Panc1 (cell line): ENCODE measurements at regions not wholly inside any gene's neighbourhood (a gene's known extent, or its start where the extent isn't known, plus 50 kb on each side); places are given as distances from the start of the nearest gene placed in this dataset.

Experiments used
- ATAC-seq: fragments of 200-7000 bp; cut with Tn5 transposase; 2 replicates; pipeline ENCODE4 v1.9.1; 2020; ENCODE audit warnings: mild to moderate bottlenecking, moderate library complexity
- BruUV-seq: library from RNA; stranded (reverse); fragments of 400-500 nt; replicated peaks from 2 replicates; lab custom pipeline; 2021; lab: Mats Ljungman, UMichigan
- CTCF ChIA-PET: fragments of 300-600 bp; sonication (Branson Sonifier 250); formaldehyde crosslinking; loops from one replicate; lab custom pipeline; 2022; ENCODE audit warnings: antibody characterized with exemption; lab: Charles Lee
- POLR2A ChIA-PET: fragments of 300-600 bp; sonication (Branson Sonifier 250); formaldehyde crosslinking; loops from one replicate; lab custom pipeline; 2022; ENCODE audit warnings: antibody characterized with exemption; lab: Charles Lee
- DNase-seq: peaks from one replicate; pipeline ENCODE4 v3.0.0-alpha.2; 2010; ENCODE audit warnings: low read depth, low spot score
- H3K27ac ChIP-seq: 2 replicates; pipeline ENCODE4 v1.5.1; 2011; ENCODE audit warnings: mild to moderate bottlenecking, low read length, inconsistent platforms
- H3K27me3 ChIP-seq: fragments of 200-500 bp; sonication (Bioruptor generic); 2 replicates; pipeline ENCODE4 v1.6.0; 2014; ENCODE audit warnings: low read length, inconsistent platforms; ENCODE audit not compliant: control insufficient read depth, insufficient read depth
- H3K36me3 ChIP-seq: fragments of 200-500 bp; sonication (Bioruptor generic); 2 replicates; pipeline ENCODE4 v1.5.1; 2014; ENCODE audit warnings: inconsistent platforms, mild to moderate bottlenecking, low read length, moderate library complexity; ENCODE audit not compliant: control insufficient read depth, insufficient read depth
- H3K4me1 ChIP-seq: 2 replicates; pipeline ENCODE4 v1.5.1; 2011; ENCODE audit warnings: inconsistent platforms, mild to moderate bottlenecking, low read length, moderate library complexity; ENCODE audit not compliant: control insufficient read depth, insufficient read depth
- H3K4me3 ChIP-seq, 2 experiments: 2 replicates each; pipeline ENCODE4 v1.5.1; 2011 to 2012; ENCODE audit warnings: low read depth in 2 of 2, low read length in 2 of 2, mild to moderate bottlenecking in 2 of 2, inconsistent platforms in 1 of 2, moderate library complexity in 1 of 2
- H3K9me3 ChIP-seq: fragments of 200-500 bp; sonication (Bioruptor generic); 2 replicates; pipeline ENCODE4 v1.5.1; 2014; ENCODE audit warnings: low read depth, mild to moderate bottlenecking, inconsistent platforms, low read length, moderate library complexity; ENCODE audit not compliant: control insufficient read depth, insufficient read depth
- POLR2AphosphoS5 ChIP-seq: IDR thresholded peaks from 2 replicates; pipeline ENCODE4 v1.6.1; 2012; ENCODE audit warnings: mild to moderate bottlenecking, low read depth, low read length, moderate library complexity
- REST ChIP-seq, 2 experiments: IDR thresholded peaks; 2 replicates each; pipeline ENCODE4 v1.6.1; 2011 to 2012; ENCODE audit warnings: low read depth in 2 of 2, control low read depth in 1 of 2, low read length in 1 of 2, mild to moderate bottlenecking in 1 of 2, moderate library complexity in 1 of 2; ENCODE audit not compliant: insufficient read depth in 1 of 2
- SIN3A ChIP-seq: IDR thresholded peaks from 2 replicates; pipeline ENCODE4 v1.6.1; 2012; ENCODE audit warnings: low read depth, mild to moderate bottlenecking, low read length, moderate library complexity, borderline replicate concordance; ENCODE audit not compliant: insufficient read depth
- TCF7L2 ChIP-seq: IDR thresholded peaks from 2 replicates; pipeline ENCODE4 v1.6.1; 2011; ENCODE audit warnings: mild to moderate bottlenecking, low read depth, low read length, inconsistent platforms
- in situ Hi-C: cut with HindIII; loops from 2 replicates; pipeline ENCODE4 v1.10.0; 2016; ENCODE audit warnings: low sequenced_read_pairs, low pct_unique_long_range_greater_than_20kb
- intact Hi-C: fragments of 100-400 bp; cut with micrococcal nuclease; formaldehyde crosslinking; loops from one replicate; pipeline ENCODE4 v1.10.0; 2022; ENCODE audit not compliant: unreplicated experiment
- TF ChIP-seq, protein P1 (sequence below): fragments of 450-650 bp; IDR thresholded peaks from 2 replicates; pipeline ENCODE4 v1.5.1; 2017; ENCODE audit warnings: mild to moderate bottlenecking

DNA sequence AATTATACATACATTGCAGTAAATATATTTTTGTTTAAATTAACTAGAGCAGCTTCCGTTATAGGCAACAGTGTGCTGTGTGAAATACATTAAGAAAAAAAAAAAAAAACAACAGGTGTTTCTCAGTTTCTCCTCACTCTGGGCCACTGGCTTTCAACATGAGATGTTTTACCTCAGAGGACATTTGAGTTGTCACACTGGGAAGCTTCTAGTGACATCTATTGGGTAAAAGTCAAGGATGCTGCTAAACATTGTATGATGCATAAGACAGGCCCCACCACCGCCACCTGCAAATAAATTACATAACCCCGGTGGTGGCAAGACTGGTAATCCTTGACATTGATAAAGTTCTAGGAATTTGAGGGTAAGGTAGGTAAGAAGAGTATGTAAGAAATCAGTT, 1512.2 kb downstream of the C4orf33 start:
- no peak for ATAC-seq
- POLR2A ChIA-PET = no interaction called here
- DNase-seq = no peak
- intact Hi-C loops = no loop called here
- TF ChIP-seq, protein P1, sequence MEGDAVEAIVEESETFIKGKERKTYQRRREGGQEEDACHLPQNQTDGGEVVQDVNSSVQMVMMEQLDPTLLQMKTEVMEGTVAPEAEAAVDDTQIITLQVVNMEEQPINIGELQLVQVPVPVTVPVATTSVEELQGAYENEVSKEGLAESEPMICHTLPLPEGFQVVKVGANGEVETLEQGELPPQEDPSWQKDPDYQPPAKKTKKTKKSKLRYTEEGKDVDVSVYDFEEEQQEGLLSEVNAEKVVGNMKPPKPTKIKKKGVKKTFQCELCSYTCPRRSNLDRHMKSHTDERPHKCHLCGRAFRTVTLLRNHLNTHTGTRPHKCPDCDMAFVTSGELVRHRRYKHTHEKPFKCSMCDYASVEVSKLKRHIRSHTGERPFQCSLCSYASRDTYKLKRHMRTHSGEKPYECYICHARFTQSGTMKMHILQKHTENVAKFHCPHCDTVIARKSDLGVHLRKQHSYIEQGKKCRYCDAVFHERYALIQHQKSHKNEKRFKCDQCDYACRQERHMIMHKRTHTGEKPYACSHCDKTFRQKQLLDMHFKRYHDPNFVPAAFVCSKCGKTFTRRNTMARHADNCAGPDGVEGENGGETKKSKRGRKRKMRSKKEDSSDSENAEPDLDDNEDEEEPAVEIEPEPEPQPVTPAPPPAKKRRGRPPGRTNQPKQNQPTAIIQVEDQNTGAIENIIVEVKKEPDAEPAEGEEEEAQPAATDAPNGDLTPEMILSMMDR = no peak
- TF ChIP-seq SIN3A (no peak), POLR2AphosphoS5 (no peak), TCF7L2 (no peak), REST (IDR thresholded peaks at IDR 0.05; ENCODE audit: insufficient read depth in 1 of 2, low read depth in 2 of 2, low read length in 1 of 2) (no peak)
- Histone ChIP-seq H3K27me3 (no peaks in the 10 kb centered on the region), H3K4me3 (no peak overlapping the region), H3K27ac (no peak overlapping the region), H3K36me3 (no peaks in the 10 kb centered on the region), H3K9me3 (no peaks in the 10 kb centered on the region), H3K4me1 (no peaks in the 10 kb centered on the region)
- in situ Hi-C loops = no loop called here
- BruUV-seq = no TSS peak
- CTCF ChIA-PET = no interaction called here

GRCh38 chr4:130628531-130628930, 1532.6 kb downstream of the C4orf33 start:
- no peak overlapping the region for H3K4me3 ChIP-seq
- intact Hi-C loops = no loop called here
- no peaks in the 10 kb centered on the region for H3K4me1 ChIP-seq
- BruUV-seq = no TSS peak
- ChIA-PET CTCF (no interaction called here), POLR2A (no interaction called here)
- in situ Hi-C loops = no loop called here
- DNase-seq (no peak), ATAC-seq (no peak)
- no peaks in the 10 kb centered on the region for H3K27me3 ChIP-seq
- no peak overlapping the region for H3K27ac ChIP-seq
- no peaks in the 10 kb centered on the region for H3K36me3 ChIP-seq
- H3K9me3 ChIP-seq = no peaks in the 10 kb centered on the region
- TF ChIP-seq, protein P1 = no peak
- TF ChIP-seq POLR2AphosphoS5 (no peak), SIN3A (no peak), TCF7L2 (no peak), REST (IDR thresholded peaks at IDR 0.05; ENCODE audit: insufficient read depth in 1 of 2, low read depth in 2 of 2, low read length in 1 of 2) (no peak)
